OCI-LY7 (cell line): ENCODE measurements at regions not wholly inside any gene's neighbourhood (a gene's known extent, or its start where the extent isn't known, plus 50 kb on each side); places are given as distances from the start of the nearest gene placed in this dataset.

Experiments used
- BruUV-seq: library from RNA; stranded (reverse); fragments of 400-500 nt; replicated peaks from 2 replicates; lab custom pipeline; 2021; lab: Mats Ljungman, UMichigan
- CTCF ChIA-PET: fragments of 300-600 bp; sonication (Branson Sonifier 250); formaldehyde crosslinking; loops from one replicate; lab custom pipeline; 2022; ENCODE audit warnings: antibody characterized with exemption; ENCODE audit not compliant: unreplicated experiment; lab: Charles Lee
- POLR2A ChIA-PET: fragments of 300-600 bp; sonication (Branson Sonifier 250); formaldehyde crosslinking; loops from one replicate; lab custom pipeline; 2022; ENCODE audit warnings: antibody characterized with exemption; lab: Charles Lee
- DNase-seq: peaks from one replicate; pipeline ENCODE4 v3.0.0-alpha.2; 2015; ENCODE audit warnings: low spot score
- H2AFZ ChIP-seq: fragments of 200-600 bp; sonication (generic), shearing (Covaris generic); 2 replicates; pipeline ENCODE4 v1.6.1; 2014; ENCODE audit warnings: mild to moderate bottlenecking, antibody characterized with exemption, low read length, moderate library complexity
- H3K27ac ChIP-seq: fragments of 200-600 bp; sonication (generic); 2 replicates; pipeline ENCODE4 v1.5.1; 2014; ENCODE audit warnings: mixed run types, low read depth, mild to moderate bottlenecking, moderate library complexity, low read length, inconsistent platforms; ENCODE audit not compliant: poor library complexity, severe bottlenecking
- H3K36me3 ChIP-seq: fragments of 200-600 bp; sonication (generic); 2 replicates; pipeline ENCODE4 v1.6.1; 2014; ENCODE audit warnings: mild to moderate bottlenecking, antibody characterized with exemption, low read length, moderate library complexity, mixed read lengths; ENCODE audit not compliant: insufficient read depth
- H3K4me1 ChIP-seq: fragments of 200-600 bp; sonication (generic); 2 replicates; pipeline ENCODE4 v1.5.1; 2014; ENCODE audit warnings: mild to moderate bottlenecking, low read length; ENCODE audit not compliant: insufficient read depth, poor library complexity, severe bottlenecking
- H3K4me2 ChIP-seq: fragments of 200-600 bp; sonication (generic); 2 replicates; pipeline ENCODE4 v1.6.1; 2014; ENCODE audit warnings: mild to moderate bottlenecking, low read length
- H3K4me3 ChIP-seq: fragments of 200-600 bp; sonication (generic); 2 replicates; pipeline ENCODE4 v1.5.1; 2014; ENCODE audit warnings: mild to moderate bottlenecking, low read depth, low read length; ENCODE audit not compliant: poor library complexity, severe bottlenecking
- H3K79me2 ChIP-seq: fragments of 200-600 bp; sonication (generic); 2 replicates; pipeline ENCODE4 v1.6.1; 2016; ENCODE audit warnings: low read depth, mild to moderate bottlenecking, low read length, moderate library complexity, mixed read lengths; ENCODE audit not compliant: insufficient read depth
- H3K9me2 ChIP-seq: fragments of 200-600 bp; sonication (generic); 2 replicates; pipeline ENCODE4 v1.6.1; 2016; ENCODE audit warnings: mild to moderate bottlenecking, low read length, mixed read lengths; ENCODE audit not compliant: insufficient read depth
- H3K9me3 ChIP-seq: fragments of 200-600 bp; sonication (generic); 2 replicates; pipeline ENCODE4 v1.6.1; 2014; ENCODE audit warnings: mild to moderate bottlenecking, mixed run types, low read length, mixed read lengths
- H4K20me1 ChIP-seq: fragments of 200-600 bp; sonication (generic); 2 replicates; pipeline ENCODE4 v1.6.1; 2014; ENCODE audit warnings: mild to moderate bottlenecking, antibody characterized with exemption, low read length, moderate library complexity, mixed read lengths; ENCODE audit not compliant: insufficient read depth
- CTCF ChIP-seq: fragments of 200-600 bp; sonication (generic); conservative IDR thresholded peaks from 2 replicates; pipeline ENCODE4 v1.5.1; 2014; ENCODE audit warnings: mild to moderate bottlenecking, antibody characterized with exemption, low read length, moderate library complexity, mixed read lengths
- EZH2phosphoT487 ChIP-seq: fragments of 200-600 bp; sonication (generic); IDR thresholded peaks from 2 replicates; pipeline ENCODE4 v1.6.1; 2018; ENCODE audit warnings: low read depth, borderline replicate concordance, mild to moderate bottlenecking, mixed run types, antibody characterized with exemption, low read length, moderate library complexity, mixed read lengths
- intact Hi-C: fragments of 100-400 bp; cut with micrococcal nuclease; formaldehyde crosslinking; loops from one replicate; pipeline ENCODE4 v1.10.0; 2022; ENCODE audit not compliant: unreplicated experiment

GRCh38 chr1:229726061-229726460 lies 100.0 kb downstream of the URB2 start:
- Histone ChIP-seq H2AFZ (no peak overlapping the region), H3K4me3 (no peak overlapping the region), H3K4me2 (no peak overlapping the region), H3K27ac (no peak overlapping the region), H3K36me3 (no peaks in the 10 kb centered on the region), H3K9me2 (no peaks in the 10 kb centered on the region), H3K79me2 (no peaks in the 10 kb centered on the region), H4K20me1 (no peaks in the 10 kb centered on the region), H3K4me1 (no peaks in the 10 kb centered on the region), H3K9me3 (peaks cover 19% of the 10 kb centered on the region)
- TF ChIP-seq CTCF (no peak), EZH2phosphoT487 (no peak)
- DNase-seq, result no peak
- ChIA-PET CTCF (no interaction called here), POLR2A (interaction anchor here (1.0 kb wide), 1 partner anchor 16 kb away, joined by 5 read pairs; no protein-coding TSS in a partner anchor)
- BruUV-seq, result no TSS peak
- intact Hi-C loops, result no loop called here

GRCh38 chr1:229729916-229730315 lies 103.9 kb downstream of the URB2 start:
- Histone ChIP-seq H3K4me2 (no peak overlapping the region), H3K4me1 (no peaks in the 10 kb centered on the region), H3K79me2 (no peaks in the 10 kb centered on the region), H2AFZ (no peak overlapping the region), H3K27ac (no peak overlapping the region), H3K36me3 (no peaks in the 10 kb centered on the region), H3K4me3 (no peak overlapping the region), H3K9me2 (no peaks in the 10 kb centered on the region), H3K9me3 (no peaks in the 10 kb centered on the region), H4K20me1 (no peaks in the 10 kb centered on the region)
- ChIA-PET CTCF (no interaction called here), POLR2A (no interaction called here)
- intact Hi-C loops, result no loop called here
- BruUV-seq, result no TSS peak
- TF ChIP-seq CTCF (no peak), EZH2phosphoT487 (no peak)
- DNase-seq, result no peak

GRCh38 chr1:229730573-229730972 lies 104.5 kb downstream of the URB2 start:
- ChIA-PET CTCF (no interaction called here), POLR2A (no interaction called here)
- Histone ChIP-seq H2AFZ (no peak overlapping the region), H3K4me3 (no peak overlapping the region), H3K4me2 (no peak overlapping the region), H3K79me2 (no peaks in the 10 kb centered on the region), H3K4me1 (no peaks in the 10 kb centered on the region), H3K36me3 (no peaks in the 10 kb centered on the region), H4K20me1 (no peaks in the 10 kb centered on the region), H3K9me2 (no peaks in the 10 kb centered on the region), H3K27ac (no peak overlapping the region), H3K9me3 (no peaks in the 10 kb centered on the region)
- TF ChIP-seq EZH2phosphoT487, result no peak
- TF ChIP-seq CTCF, result no peak; the same call in 1 of the 2 replicates
- DNase-seq, result no peak
- BruUV-seq, result no TSS peak
- intact Hi-C loops, result no loop called here
